Fibroblast of mammary gland (primary cell): ENCODE measurements at regions not wholly inside any gene's neighbourhood (a gene's known extent, or its start where the extent isn't known, plus 50 kb on each side); places are given as distances from the start of the nearest gene placed in this dataset.

ENCODE experiments used
- DNase-seq: peaks from one replicate; pipeline ENCODE4 v3.0.0-alpha.2; 2010; ENCODE audit warnings: low read depth
- H3K4me3 ChIP-seq: 2 replicates; pipeline ENCODE4 v1.5.1; 2011; ENCODE audit warnings: low read depth, mild to moderate bottlenecking, low read length, moderate library complexity; ENCODE audit not compliant: control insufficient read depth
- CTCF ChIP-seq: conservative IDR thresholded peaks from 2 replicates; pipeline ENCODE4 v1.5.1; 2011; ENCODE audit warnings: low read depth, low read length, inconsistent platforms; ENCODE audit not compliant: control insufficient read depth, insufficient read depth

GRCh38 chr5:73997960-73998359 is 372.0 kb downstream of the ARHGEF28 start:
- DNase-seq, result peak; percentile 38
- no peak for TF ChIP-seq CTCF
- H3K4me3 ChIP-seq, result no peak overlapping the region

GRCh38 chr5:73996151-73996755 is 370.3 kb downstream of the ARHGEF28 start:
- no peak for TF ChIP-seq CTCF
- DNase-seq, result no peak
- H3K4me3 ChIP-seq, result no peak overlapping the region

- no peak for TF ChIP-seq CTCF
- H3K4me3 ChIP-seq, result no peak overlapping the region
- DNase-seq, result no peak
Observed at GRCh38 chr5:73994963-73995362, 369.0 kb downstream of the ARHGEF28 start.
